Ovary (tissue), 3 donors: ENCODE measurements at regions not wholly inside any gene's neighbourhood (a gene's known extent, or its start where the extent isn't known, plus 50 kb on each side); places are given as distances from the start of the nearest gene placed in this dataset.

Experiments used
- CTCF ChIP-seq, 3 donors: fragments of 450-650 bp in 2 of 3; fragments of 200-600 bp in 1 of 3; IDR thresholded peaks; one replicate each; pipeline versions ENCODE4 v1.5.1 to v1.8.0; 2016 to 2022; ENCODE audit warnings: antibody characterized with exemption in 3 of 3, mild to moderate bottlenecking in 1 of 3
- EP300 ChIP-seq: sonication (generic); formaldehyde crosslinking; IDR thresholded peaks from one replicate; pipeline ENCODE4 v1.6.1; 2017; ENCODE audit warnings: antibody characterized with exemption
- POLR2A ChIP-seq: fragments of 450-650 bp; IDR thresholded peaks from one replicate; pipeline ENCODE4 v1.6.1; 2017; ENCODE audit warnings: antibody characterized with exemption, mild to moderate bottlenecking, moderate library complexity
- donor health status: DM: no; HTN: no; CAD: no.

GRCh38 chr15:94844538-94845389 lies 613.4 kb downstream of the MCTP2 start:
- TF ChIP-seq CTCF (IDR thresholded peaks at IDR 0.05) = peak in 1 of 3 donors; percentile 32
- no peak for TF ChIP-seq POLR2A
- no peak for TF ChIP-seq EP300
